ENCODE measurements at regions not wholly inside any gene's neighbourhood (a gene's known extent, or its start where the extent isn't known, plus 50 kb on each side); places are given as distances from the start of the nearest gene placed in this dataset.
A peak's percentile ranks its signal among the peaks of the same experiment; 100 is the strongest.

DNA sequence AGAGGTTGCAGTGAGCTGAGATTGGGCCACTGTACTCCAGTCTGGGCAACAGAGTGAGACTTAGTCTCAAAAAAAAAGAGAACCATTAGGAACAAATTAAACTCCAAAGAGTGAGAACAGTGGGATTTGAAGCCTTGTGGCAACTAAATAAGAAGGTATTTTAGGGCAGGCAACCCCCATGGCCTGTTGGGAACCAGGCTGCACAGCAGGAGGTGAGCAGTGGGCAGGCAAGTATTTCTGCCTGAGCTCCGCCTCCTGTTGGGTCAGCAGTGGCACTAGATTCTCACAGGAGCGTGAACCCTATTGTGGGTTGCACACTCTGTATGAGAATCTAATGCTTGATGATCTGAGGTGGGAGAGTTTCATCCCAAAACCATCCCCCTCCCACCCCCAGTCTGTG is 57.6 kb upstream of the MED9 start:
- H3K4me3 ChIP-seq (ENCODE audit: low read length), result no peak overlapping the region
- no peak overlapping the region for H3K27ac Mint-ChIP-seq
- H3K27me3 ChIP-seq (ENCODE audit: insufficient read depth, low read length, poor library complexity, severe bottlenecking), result no peaks in the 10 kb centered on the region
- ChIA-PET CTCF (no interaction called here), POLR2A (interaction anchor here (0.6 kb wide), 2 partner anchors 8 to 206 kb away, joined by 3 to 5 read pairs; no protein-coding TSS in a partner anchor)
- no peaks in the 10 kb centered on the region for H3K9me3 ChIP-seq (ENCODE audit: low read length)
- H3K9me3 Mint-ChIP-seq, result no peaks in the 10 kb centered on the region
- H3K4me1 ChIP-seq (ENCODE audit: insufficient read depth, low read length), result peaks cover 14% of the 10 kb centered on the region
- no peak overlapping the region for H3K27ac ChIP-seq (ENCODE audit: low read depth, low read length)
- DNase-seq, result no peak
- no peaks in the 10 kb centered on the region for H3K36me3 ChIP-seq (ENCODE audit: insufficient read depth, low read length)
- peaks cover 15 to 18% (median 16%) of the 10 kb centered on the region in 3 donors for H3K4me1 Mint-ChIP-seq
- no peak overlapping the region for H3K4me3 Mint-ChIP-seq
- peaks cover 0 to 3% (median 3%) of the 10 kb centered on the region in 3 donors for H3K36me3 Mint-ChIP-seq
- H3K27me3 Mint-ChIP-seq, result peaks cover 3% of the 10 kb centered on the region in 2 donors

DNA sequence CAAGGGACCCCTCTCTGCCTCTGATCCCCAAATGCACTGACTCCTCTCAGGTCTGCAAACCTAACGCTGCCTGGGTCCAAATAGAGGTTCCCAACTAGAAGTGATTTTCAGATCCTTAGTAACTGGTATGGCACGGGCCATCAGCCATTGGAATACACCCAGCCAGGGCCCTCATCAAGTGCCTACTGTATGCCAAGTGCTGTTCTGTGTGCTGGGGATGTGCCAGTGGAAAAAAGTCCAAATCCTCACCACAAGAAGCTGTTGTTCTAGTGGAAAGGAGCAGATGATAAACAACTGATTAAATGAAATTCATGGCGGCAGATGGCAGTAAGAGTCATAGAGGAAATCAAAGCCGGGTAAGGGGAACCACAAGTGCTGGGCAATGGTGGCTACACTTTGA is 57.2 kb upstream of the MED9 start:
- no peak overlapping the region for H3K27ac ChIP-seq (ENCODE audit: low read depth, low read length)
- H3K4me3 ChIP-seq (ENCODE audit: low read length), result no peak overlapping the region
- peak overlapping the region in 1 of 8 donors; percentile 13 for H3K27ac Mint-ChIP-seq
- no peaks in the 10 kb centered on the region for H3K36me3 ChIP-seq (ENCODE audit: insufficient read depth, low read length)
- ChIA-PET POLR2A (interaction anchor here (0.6 kb wide), 1 partner anchor 8 kb away, joined by 3 read pairs; no protein-coding TSS in a partner anchor), CTCF (no interaction called here)
- H3K4me1 Mint-ChIP-seq, result peaks cover 15 to 18% (median 16%) of the 10 kb centered on the region in 3 donors
- no peak for DNase-seq
- no peaks in the 10 kb centered on the region for H3K9me3 Mint-ChIP-seq
- peaks cover 14% of the 10 kb centered on the region for H3K4me1 ChIP-seq (ENCODE audit: insufficient read depth, low read length)
- no peak overlapping the region for H3K4me3 Mint-ChIP-seq
- peaks cover 0 to 3% (median 3%) of the 10 kb centered on the region in 3 donors for H3K36me3 Mint-ChIP-seq
- no peaks in the 10 kb centered on the region for H3K27me3 ChIP-seq (ENCODE audit: insufficient read depth, low read length, poor library complexity, severe bottlenecking)
- no peaks in the 10 kb centered on the region for H3K9me3 ChIP-seq (ENCODE audit: low read length)
- peaks cover 3% of the 10 kb centered on the region in 2 donors for H3K27me3 Mint-ChIP-seq

DNA sequence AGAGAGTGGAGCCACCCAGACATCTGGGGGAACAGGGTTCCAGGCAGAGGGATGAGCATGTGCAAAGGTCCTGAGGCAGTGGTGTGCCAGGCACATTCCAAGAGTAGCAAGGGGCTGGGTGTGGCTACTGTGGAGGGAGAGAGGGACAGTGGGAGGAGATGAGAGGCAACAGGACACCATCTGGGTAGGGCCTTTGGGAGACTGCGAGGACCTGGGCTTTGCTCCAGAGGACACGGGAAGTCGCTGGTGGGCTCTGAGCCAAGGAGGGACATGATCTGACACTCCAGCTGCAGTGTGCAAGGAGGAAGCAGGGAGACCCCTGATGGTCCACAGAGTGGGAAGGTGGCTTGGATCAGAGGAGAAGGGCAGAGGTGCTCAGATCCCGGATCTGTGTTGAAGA is 56.7 kb upstream of the MED9 start:
- Histone ChIP-seq H3K9me3 (ENCODE audit: low read length) (no peaks in the 10 kb centered on the region), H3K4me1 (ENCODE audit: insufficient read depth, low read length) (peaks cover 14% of the 10 kb centered on the region), H3K27ac (ENCODE audit: low read depth, low read length) (no peak overlapping the region), H3K36me3 (ENCODE audit: insufficient read depth, low read length) (no peaks in the 10 kb centered on the region), H3K4me3 (ENCODE audit: low read length) (no peak overlapping the region), H3K27me3 (ENCODE audit: insufficient read depth, low read length, poor library complexity, severe bottlenecking) (no peaks in the 10 kb centered on the region)
- ChIA-PET CTCF (no interaction called here), POLR2A (no interaction called here)
- peaks cover 0 to 3% (median 3%) of the 10 kb centered on the region in 3 donors for H3K36me3 Mint-ChIP-seq
- peaks cover 15 to 17% (median 16%) of the 10 kb centered on the region in 3 donors for H3K4me1 Mint-ChIP-seq
- H3K9me3 Mint-ChIP-seq, result no peaks in the 10 kb centered on the region
- no peak overlapping the region for H3K4me3 Mint-ChIP-seq
- peak overlapping the region in 1 of 8 donors; percentile 93 for H3K27ac Mint-ChIP-seq
- H3K27me3 Mint-ChIP-seq, result peaks cover 3% of the 10 kb centered on the region in 2 donors
- DNase-seq, result no peak

DNA sequence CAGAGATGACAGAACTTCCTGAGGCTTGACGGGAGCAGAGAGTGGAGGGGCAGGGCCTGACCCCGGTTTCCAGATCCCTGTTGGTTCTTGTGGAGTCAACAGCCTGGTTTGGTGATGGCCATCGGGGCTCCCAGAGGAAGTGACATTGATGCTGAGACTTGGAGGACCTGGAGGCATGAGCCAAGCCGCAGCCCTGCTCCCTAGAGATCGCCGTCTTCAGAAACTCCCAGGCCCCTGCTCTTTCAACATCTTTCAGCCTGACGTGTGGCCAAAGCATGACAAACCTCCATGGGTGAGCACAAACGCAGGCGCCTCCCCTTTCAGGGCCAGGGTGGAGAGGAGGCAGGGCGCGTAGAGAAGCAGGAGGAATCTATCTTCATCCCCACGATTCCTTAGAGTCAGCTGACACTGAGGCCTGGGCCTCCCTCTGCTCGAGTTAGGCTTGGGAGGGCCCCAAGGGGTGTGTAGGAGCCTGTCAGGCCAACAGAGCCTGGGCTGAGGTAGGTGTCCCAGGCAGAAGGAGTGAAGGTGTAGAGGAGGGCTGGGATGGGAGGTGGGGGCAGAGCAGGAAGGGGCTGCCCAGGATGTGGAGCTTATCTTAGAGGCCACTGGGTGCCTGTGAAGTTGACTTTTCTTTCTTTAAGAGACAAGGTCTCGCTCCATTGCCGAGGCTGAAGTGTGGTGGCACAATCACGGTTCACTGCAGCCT is 56.1 kb upstream of the MED9 start:
- no peak overlapping the region for H3K27ac Mint-ChIP-seq
- Histone ChIP-seq H3K4me3 (ENCODE audit: low read length) (no peak overlapping the region), H3K27me3 (ENCODE audit: insufficient read depth, low read length, poor library complexity, severe bottlenecking) (no peaks in the 10 kb centered on the region), H3K9me3 (ENCODE audit: low read length) (no peaks in the 10 kb centered on the region), H3K36me3 (ENCODE audit: insufficient read depth, low read length) (no peaks in the 10 kb centered on the region), H3K27ac (ENCODE audit: low read depth, low read length) (no peak overlapping the region), H3K4me1 (ENCODE audit: insufficient read depth, low read length) (peaks cover 14% of the 10 kb centered on the region)
- peaks cover 14 to 15% (median 15%) of the 10 kb centered on the region in 3 donors for H3K4me1 Mint-ChIP-seq
- ChIA-PET POLR2A (no interaction called here), CTCF (no interaction called here)
- no peaks in the 10 kb centered on the region for H3K9me3 Mint-ChIP-seq
- peaks cover 0 to 3% (median 3%) of the 10 kb centered on the region in 3 donors for H3K36me3 Mint-ChIP-seq
- H3K4me3 Mint-ChIP-seq, result no peak overlapping the region
- DNase-seq, result no peak
- H3K27me3 Mint-ChIP-seq, result peaks cover 3% of the 10 kb centered on the region in 2 donors

DNA sequence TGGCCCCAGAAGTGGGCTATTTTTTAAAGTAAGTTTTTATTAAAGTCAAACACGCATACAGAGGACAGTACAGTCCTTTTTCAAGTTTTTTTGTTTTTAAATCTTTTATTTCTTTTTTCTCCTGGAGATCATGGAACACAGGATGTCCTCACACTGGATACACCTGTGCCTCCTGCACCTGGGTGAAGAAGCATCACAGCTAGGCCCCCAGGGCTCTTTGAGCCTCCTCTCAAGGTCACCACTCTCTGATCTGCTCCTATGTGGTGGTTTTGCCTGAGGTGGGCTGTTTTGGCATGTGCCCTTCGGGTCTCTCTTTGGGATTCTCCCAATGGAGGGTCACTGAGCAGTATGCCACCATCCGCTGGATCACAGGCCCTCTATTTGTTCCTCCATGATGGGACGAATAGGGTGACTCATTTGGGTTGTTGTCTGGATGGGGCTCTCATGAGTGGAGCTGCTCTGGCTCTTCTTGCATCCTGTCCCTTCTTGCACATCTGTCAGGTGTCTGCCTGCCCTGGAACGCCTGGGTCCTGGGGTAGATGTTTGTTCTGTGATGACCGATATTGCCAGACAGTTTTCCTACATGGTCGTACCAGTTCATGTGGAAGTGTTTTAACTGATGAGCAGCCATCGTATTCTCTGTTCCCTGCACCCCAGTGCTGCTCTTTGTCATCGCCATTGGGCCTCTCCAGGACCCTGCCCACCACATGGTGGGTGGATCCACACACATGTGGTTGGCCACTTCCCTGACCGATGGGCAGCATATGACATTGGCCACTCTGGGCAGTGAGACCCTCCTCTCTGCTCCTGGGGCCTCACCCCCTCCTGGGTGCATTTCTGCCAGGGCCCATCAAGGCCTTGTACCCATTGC is 55.2 kb upstream of the MED9 start:
- CTCF ChIA-PET, result no interaction called here
- peaks cover 0 to 3% (median 3%) of the 10 kb centered on the region in 3 donors for H3K36me3 Mint-ChIP-seq
- no peak for DNase-seq
- peaks cover 3% of the 10 kb centered on the region in 2 donors for H3K27me3 Mint-ChIP-seq
- POLR2A ChIA-PET, result no interaction called here
- H3K27ac ChIP-seq (ENCODE audit: low read depth, low read length), result no peak overlapping the region
- peaks cover 6% of the 10 kb centered on the region in 3 donors for H3K4me1 Mint-ChIP-seq
- H3K4me3 ChIP-seq (ENCODE audit: low read length), result no peak overlapping the region
- H3K9me3 Mint-ChIP-seq, result no peaks in the 10 kb centered on the region
- H3K27me3 ChIP-seq (ENCODE audit: insufficient read depth, low read length, poor library complexity, severe bottlenecking), result no peaks in the 10 kb centered on the region
- H3K9me3 ChIP-seq (ENCODE audit: low read length), result no peaks in the 10 kb centered on the region
- no peaks in the 10 kb centered on the region for H3K36me3 ChIP-seq (ENCODE audit: insufficient read depth, low read length)
- peaks cover 6% of the 10 kb centered on the region for H3K4me1 ChIP-seq (ENCODE audit: insufficient read depth, low read length)
- peak overlapping the region in 2 of 8 donors; percentile 21 to 77 for H3K27ac Mint-ChIP-seq
- H3K4me3 Mint-ChIP-seq, result no peak overlapping the region

DNA sequence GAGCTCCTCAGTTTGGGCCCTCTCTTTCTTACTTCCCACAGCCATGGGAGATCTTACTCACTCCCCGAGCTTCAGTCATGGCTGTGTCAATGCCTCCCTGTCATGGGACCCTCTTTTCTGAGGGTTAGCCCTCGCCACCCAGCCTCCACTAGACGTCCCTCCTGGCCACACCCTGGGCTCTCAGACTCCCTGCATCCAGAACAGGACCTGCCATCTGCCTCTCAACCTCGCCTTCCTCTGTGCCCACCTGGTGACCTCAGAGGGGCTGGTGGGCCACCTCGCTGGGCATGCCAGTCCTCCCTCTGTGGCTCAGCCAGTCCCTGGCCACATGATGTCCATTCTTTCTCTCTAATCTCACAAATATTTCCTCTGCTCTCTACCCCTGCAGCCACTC is 54.6 kb upstream of the MED9 start:
- Mint-ChIP-seq H3K27ac (no peak overlapping the region), H3K4me3 (no peak overlapping the region), H3K4me1 (no peaks in the 10 kb centered on the region), H3K9me3 (no peaks in the 10 kb centered on the region), H3K36me3 (peaks cover 0 to 3% (median 3%) of the 10 kb centered on the region in 3 donors), H3K27me3 (peaks cover 3% of the 10 kb centered on the region in 2 donors)
- ChIA-PET CTCF (no interaction called here), POLR2A (no interaction called here)
- no peaks in the 10 kb centered on the region for H3K36me3 ChIP-seq (ENCODE audit: insufficient read depth, low read length)
- H3K27me3 ChIP-seq (ENCODE audit: insufficient read depth, low read length, poor library complexity, severe bottlenecking), result no peaks in the 10 kb centered on the region
- no peak for DNase-seq
- H3K27ac ChIP-seq (ENCODE audit: low read depth, low read length), result no peak overlapping the region
- H3K9me3 ChIP-seq (ENCODE audit: low read length), result no peaks in the 10 kb centered on the region
- H3K4me1 ChIP-seq (ENCODE audit: insufficient read depth, low read length), result no peaks in the 10 kb centered on the region
- no peak overlapping the region for H3K4me3 ChIP-seq (ENCODE audit: low read length)

DNA sequence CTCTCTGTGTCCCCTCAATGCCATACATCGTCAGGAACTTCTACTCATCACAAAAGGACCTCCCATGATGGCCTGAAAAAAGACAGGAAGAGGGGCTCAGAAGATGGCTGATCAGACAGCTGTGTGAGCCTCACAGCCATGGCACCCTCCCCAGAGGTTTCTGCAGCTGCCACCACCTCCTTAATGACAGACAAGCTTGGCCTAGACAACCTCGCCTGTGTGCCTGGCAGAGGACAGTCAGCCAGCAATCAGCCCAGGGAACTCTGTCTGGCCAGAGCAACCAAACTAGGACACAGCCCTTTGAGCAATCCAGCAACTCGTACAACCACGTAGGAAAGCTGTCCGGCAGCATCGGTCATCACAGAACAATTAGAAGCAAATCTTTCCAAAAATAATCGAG is 54.2 kb upstream of the MED9 start:
- Histone ChIP-seq H3K4me3 (ENCODE audit: low read length) (no peak overlapping the region), H3K27ac (ENCODE audit: low read depth, low read length) (no peak overlapping the region), H3K9me3 (ENCODE audit: low read length) (no peaks in the 10 kb centered on the region), H3K27me3 (ENCODE audit: insufficient read depth, low read length, poor library complexity, severe bottlenecking) (no peaks in the 10 kb centered on the region), H3K36me3 (ENCODE audit: insufficient read depth, low read length) (no peaks in the 10 kb centered on the region), H3K4me1 (ENCODE audit: insufficient read depth, low read length) (no peaks in the 10 kb centered on the region)
- POLR2A ChIA-PET, result no interaction called here
- no peaks in the 10 kb centered on the region for H3K4me1 Mint-ChIP-seq
- CTCF ChIA-PET, result no interaction called here
- no peak overlapping the region for H3K27ac Mint-ChIP-seq
- no peak for DNase-seq
- H3K4me3 Mint-ChIP-seq, result no peak overlapping the region
- no peaks in the 10 kb centered on the region for H3K9me3 Mint-ChIP-seq
- H3K27me3 Mint-ChIP-seq, result peaks cover 3% of the 10 kb centered on the region in 2 donors
- peaks cover 0 to 3% (median 3%) of the 10 kb centered on the region in 3 donors for H3K36me3 Mint-ChIP-seq

DNA sequence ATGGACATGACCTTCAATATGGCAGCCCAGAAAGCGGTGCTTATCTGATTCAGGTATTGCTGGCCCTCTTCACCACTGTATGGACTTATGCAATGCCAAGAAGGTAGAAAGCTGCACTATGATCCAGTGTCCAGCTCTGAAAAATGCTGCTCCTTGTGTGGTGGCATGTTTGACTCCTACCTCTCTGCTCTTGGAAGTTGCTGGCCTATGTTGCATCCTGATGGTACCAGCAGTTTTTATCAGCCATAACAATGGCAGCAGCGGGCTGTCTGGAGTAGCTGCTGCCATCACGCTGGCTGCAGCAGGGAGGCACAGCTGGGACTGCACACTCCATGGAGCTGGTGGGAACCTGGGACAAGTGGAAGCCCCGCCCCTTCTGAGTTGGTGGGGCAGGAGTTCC is 53.1 kb upstream of the MED9 start:
- no peaks in the 10 kb centered on the region for H3K9me3 Mint-ChIP-seq
- CTCF ChIA-PET, result no interaction called here
- no peak overlapping the region for H3K4me3 ChIP-seq (ENCODE audit: low read length)
- POLR2A ChIA-PET, result no interaction called here
- no peak overlapping the region for H3K27ac ChIP-seq (ENCODE audit: low read depth, low read length)
- H3K27me3 Mint-ChIP-seq, result peaks cover 3 to 4% of the 10 kb centered on the region in 2 donors
- H3K36me3 Mint-ChIP-seq, result peaks cover 0 to 3% (median 3%) of the 10 kb centered on the region in 3 donors
- no peak overlapping the region for H3K27ac Mint-ChIP-seq
- no peaks in the 10 kb centered on the region for H3K36me3 ChIP-seq (ENCODE audit: insufficient read depth, low read length)
- H3K4me1 ChIP-seq (ENCODE audit: insufficient read depth, low read length), result no peaks in the 10 kb centered on the region
- H3K9me3 ChIP-seq (ENCODE audit: low read length), result no peaks in the 10 kb centered on the region
- H3K27me3 ChIP-seq (ENCODE audit: insufficient read depth, low read length, poor library complexity, severe bottlenecking), result no peaks in the 10 kb centered on the region
- H3K4me3 Mint-ChIP-seq, result no peak overlapping the region
- DNase-seq, result no peak
- no peaks in the 10 kb centered on the region for H3K4me1 Mint-ChIP-seq

All from CD8-positive, alpha-beta memory T cell (primary cell).